ENCODE measurements at regions not wholly inside any gene's neighbourhood (a gene's known extent, or its start where the extent isn't known, plus 50 kb on each side); places are given as distances from the start of the nearest gene placed in this dataset.

DNA sequence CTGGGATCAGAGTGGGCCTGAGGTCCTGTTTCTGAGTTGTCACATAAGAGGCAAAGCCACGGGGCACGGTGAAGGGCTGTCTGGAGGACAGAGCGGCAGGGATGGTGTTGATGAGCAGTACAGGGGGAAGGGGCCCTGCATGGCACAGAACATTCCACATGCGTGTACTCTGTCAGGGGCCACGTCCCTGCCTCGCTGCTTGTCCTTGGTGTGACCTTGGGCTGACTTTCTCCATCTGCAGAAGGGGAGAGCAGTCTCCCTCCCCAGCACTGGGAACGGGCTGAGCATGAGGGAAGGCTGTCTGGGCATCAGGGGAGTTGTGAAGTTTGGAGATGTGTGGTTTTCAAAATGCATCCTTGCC is 71.5 kb upstream of the GSE1 start:
- H3K4me3 ChIP-seq (ENCODE audit: low read depth, poor library complexity, severe bottlenecking) = no peak overlapping the region
- TF ChIP-seq POLR2A (IDR thresholded peaks at IDR 0.05) = no peak
- TF ChIP-seq, protein P1, sequence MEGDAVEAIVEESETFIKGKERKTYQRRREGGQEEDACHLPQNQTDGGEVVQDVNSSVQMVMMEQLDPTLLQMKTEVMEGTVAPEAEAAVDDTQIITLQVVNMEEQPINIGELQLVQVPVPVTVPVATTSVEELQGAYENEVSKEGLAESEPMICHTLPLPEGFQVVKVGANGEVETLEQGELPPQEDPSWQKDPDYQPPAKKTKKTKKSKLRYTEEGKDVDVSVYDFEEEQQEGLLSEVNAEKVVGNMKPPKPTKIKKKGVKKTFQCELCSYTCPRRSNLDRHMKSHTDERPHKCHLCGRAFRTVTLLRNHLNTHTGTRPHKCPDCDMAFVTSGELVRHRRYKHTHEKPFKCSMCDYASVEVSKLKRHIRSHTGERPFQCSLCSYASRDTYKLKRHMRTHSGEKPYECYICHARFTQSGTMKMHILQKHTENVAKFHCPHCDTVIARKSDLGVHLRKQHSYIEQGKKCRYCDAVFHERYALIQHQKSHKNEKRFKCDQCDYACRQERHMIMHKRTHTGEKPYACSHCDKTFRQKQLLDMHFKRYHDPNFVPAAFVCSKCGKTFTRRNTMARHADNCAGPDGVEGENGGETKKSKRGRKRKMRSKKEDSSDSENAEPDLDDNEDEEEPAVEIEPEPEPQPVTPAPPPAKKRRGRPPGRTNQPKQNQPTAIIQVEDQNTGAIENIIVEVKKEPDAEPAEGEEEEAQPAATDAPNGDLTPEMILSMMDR (IDR thresholded peaks at IDR 0.05) = no peak
- WGBS, 2 donors = 81 to 83% methylated on average over 7 of the region's 7 CpGs
- no peak for DNase-seq (ENCODE audit: low spot score in 2 of 2)
- intact Hi-C loops (cut with DNase I; ENCODE audit: low total_unique reads) = no loop called here

DNA sequence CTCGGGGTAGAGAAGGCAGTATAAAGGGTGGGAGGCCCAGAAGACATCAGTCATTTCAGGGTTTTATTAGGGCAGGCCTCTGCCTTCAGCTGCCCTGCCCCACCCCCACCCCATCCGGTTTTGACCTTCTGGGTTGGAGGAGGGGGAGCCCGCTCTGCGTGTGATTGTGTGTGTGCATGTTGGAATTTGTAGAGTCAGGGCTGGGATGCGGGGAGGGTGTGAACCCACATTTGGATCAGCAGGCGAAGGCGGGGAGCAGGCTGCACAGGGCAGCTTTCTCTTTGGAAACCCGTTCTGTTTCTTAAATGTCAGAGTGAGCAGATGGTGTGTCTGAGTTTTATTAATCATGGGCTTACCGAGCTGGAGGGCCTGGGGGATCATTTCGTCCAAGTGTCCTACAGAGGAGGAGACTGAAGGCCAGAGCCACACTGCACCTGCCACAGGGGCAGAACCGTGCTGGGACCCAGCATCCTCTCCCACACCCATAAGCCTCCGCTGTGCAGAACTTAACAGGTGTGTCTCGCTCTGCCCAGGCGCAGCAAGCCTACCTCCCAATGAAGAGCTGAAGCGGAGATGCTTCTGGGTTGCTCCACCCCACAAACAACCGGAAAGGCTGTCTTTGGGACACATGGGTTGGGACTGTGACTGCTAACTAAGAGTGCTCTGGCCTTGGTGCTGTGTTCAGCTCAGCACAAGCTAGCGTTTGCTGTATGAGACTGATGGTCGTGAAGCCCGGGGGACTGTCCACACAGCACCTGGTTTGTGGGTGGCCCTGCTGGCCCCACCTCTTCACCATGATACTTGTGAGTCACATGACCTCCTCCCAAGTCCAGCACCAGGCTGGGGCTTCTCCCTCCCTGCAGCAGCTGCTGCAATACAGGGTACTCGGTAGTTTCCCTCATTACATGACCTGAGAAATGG is 70.9 kb upstream of the GSE1 start:
- no peak overlapping the region for H3K4me3 ChIP-seq (ENCODE audit: low read depth, poor library complexity, severe bottlenecking)
- TF ChIP-seq, protein P1 (IDR thresholded peaks at IDR 0.05) = no peak
- TF ChIP-seq POLR2A (IDR thresholded peaks at IDR 0.05) = no peak
- WGBS, 2 donors = 50 to 54% methylated on average over 19 to 20 of the region's 20 CpGs
- intact Hi-C loops (cut with DNase I; ENCODE audit: low total_unique reads) = no loop called here
- DNase-seq (ENCODE audit: low spot score in 2 of 2) = no peak

DNA sequence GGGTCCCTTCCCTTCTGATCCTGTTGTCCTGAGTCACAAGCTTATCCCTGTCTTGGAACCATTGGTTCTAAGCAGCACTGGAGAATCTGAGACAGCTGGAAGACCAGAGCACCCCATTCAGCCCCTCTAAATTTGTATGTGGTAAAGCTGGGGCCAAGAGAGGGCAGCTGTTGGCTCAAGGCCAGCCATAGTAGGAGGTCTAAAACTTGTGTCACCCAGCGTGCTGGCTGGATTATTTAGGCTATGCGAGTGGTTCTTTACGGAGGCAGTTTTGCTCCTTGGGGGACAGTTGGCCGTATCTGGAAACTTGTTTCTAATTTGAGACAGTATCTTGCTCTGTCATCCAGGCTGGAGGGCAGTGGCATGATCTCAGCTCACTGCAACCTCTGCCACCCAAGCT is 69.6 kb upstream of the GSE1 start:
- no peak overlapping the region for H3K4me3 ChIP-seq (ENCODE audit: low read depth, poor library complexity, severe bottlenecking)
- TF ChIP-seq POLR2A (IDR thresholded peaks at IDR 0.05) = no peak
- TF ChIP-seq, protein P1 (IDR thresholded peaks at IDR 0.05) = no peak
- intact Hi-C loops (cut with DNase I; ENCODE audit: low total_unique reads) = no loop called here
- WGBS, 2 donors = 91 to 100% methylated on average over 4 of the region's 4 CpGs
- no peak for DNase-seq (ENCODE audit: low spot score in 2 of 2)

DNA sequence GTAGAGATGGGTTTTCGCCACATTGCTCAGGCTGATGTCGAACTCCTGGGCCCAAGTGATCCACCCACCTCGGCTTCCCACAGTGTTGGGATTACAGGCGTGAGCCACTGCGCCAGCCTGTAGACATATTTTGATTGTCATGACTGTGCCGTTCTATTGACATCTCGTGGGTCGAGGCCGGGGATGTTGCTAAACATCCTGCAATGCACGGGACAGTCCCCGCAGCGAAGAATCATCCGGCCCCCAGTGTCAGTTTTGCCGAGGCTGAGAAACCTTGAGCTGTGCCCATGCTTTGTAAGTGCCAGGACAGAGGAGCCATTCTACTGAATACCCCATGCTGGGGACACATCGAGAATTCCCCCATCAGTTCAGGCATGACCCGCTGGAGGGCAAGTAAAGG is 69.1 kb upstream of the GSE1 start:
- WGBS, 2 donors = 94 to 95% methylated on average over 15 to 16 of the region's 16 CpGs
- TF ChIP-seq, protein P1 (IDR thresholded peaks at IDR 0.05) = no peak
- no peak for TF ChIP-seq POLR2A (IDR thresholded peaks at IDR 0.05)
- DNase-seq (ENCODE audit: low spot score in 2 of 2) = no peak
- H3K4me3 ChIP-seq (ENCODE audit: low read depth, poor library complexity, severe bottlenecking) = no peak overlapping the region
- intact Hi-C loops (cut with DNase I; ENCODE audit: low total_unique reads) = no loop called here

DNA sequence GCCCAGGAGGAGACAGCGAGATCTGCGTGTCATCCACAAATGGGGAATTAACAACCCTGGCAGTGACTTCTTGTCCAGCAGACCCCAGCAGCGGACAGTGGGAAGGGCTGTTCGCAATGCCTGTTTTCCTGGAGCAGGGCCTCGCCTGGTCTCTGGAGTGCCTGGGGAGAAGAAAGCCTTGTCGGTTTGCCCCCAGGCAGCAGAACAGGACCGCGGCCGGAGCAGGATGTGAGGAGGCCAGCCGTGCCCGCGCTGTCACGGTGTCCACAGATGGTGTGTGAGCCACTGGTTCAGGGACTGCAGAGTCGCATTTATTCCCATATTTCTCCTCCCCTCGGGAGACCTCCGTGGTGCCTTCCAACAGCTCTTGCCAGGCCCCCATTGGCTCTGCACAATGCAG is 68.5 kb upstream of the GSE1 start:
- no peak for DNase-seq (ENCODE audit: low spot score in 2 of 2)
- no peak for TF ChIP-seq POLR2A (IDR thresholded peaks at IDR 0.05)
- TF ChIP-seq, protein P1 (IDR thresholded peaks at IDR 0.05) = no peak
- 87% methylated on average over 15 to 16 of the region's 16 CpGs for WGBS, 2 donors
- no peak overlapping the region for H3K4me3 ChIP-seq (ENCODE audit: low read depth, poor library complexity, severe bottlenecking)
- intact Hi-C loops (cut with DNase I; ENCODE audit: low total_unique reads) = no loop called here

Measured in lower leg skin (tissue), 4 donors.